Suprapubic skin (tissue), 4 donors: ENCODE measurements at regions not wholly inside any gene's neighbourhood (a gene's known extent, or its start where the extent isn't known, plus 50 kb on each side); places are given as distances from the start of the nearest gene placed in this dataset.

ENCODE experiments used
- DNase-seq, 2 donors: peaks; one replicate each; pipeline ENCODE4 v3.0.0-alpha.2; 2019; ENCODE audit warnings: low spot score in 2 of 2
- H3K27ac ChIP-seq: fragments of 200-600 bp; sonication (generic); one replicate; pipeline ENCODE4 v1.5.1; 2019
- H3K27me3 ChIP-seq: fragments of 200-600 bp; sonication (generic); one replicate; pipeline ENCODE4 v1.5.1; 2019
- H3K36me3 ChIP-seq: fragments of 200-600 bp; sonication (generic); one replicate; pipeline ENCODE4 v1.5.1; 2019
- H3K4me1 ChIP-seq: fragments of 200-600 bp; sonication (generic); one replicate; pipeline ENCODE4 v1.5.1; 2019
- H3K4me3 ChIP-seq: fragments of 200-600 bp; sonication (generic); one replicate; pipeline ENCODE4 v1.5.1; 2019; ENCODE audit warnings: mild to moderate bottlenecking
- H3K9me3 ChIP-seq: fragments of 200-600 bp; sonication (generic); one replicate; pipeline ENCODE4 v1.5.1; 2019
- EP300 ChIP-seq: sonication (generic); formaldehyde crosslinking; IDR thresholded peaks from one replicate; pipeline ENCODE4 v1.6.1; 2017; ENCODE audit warnings: antibody characterized with exemption
- POLR2A ChIP-seq, 2 donors: fragments of 450-650 bp; IDR thresholded peaks; one replicate each; pipeline ENCODE4 v1.6.1; 2017; ENCODE audit warnings: antibody characterized with exemption in 2 of 2, mild to moderate bottlenecking in 2 of 2, moderate library complexity in 2 of 2
- POLR2AphosphoS5 ChIP-seq, 3 donors: sonication (generic); formaldehyde crosslinking; IDR thresholded peaks; one replicate each; pipeline ENCODE4 v1.6.1; 2017; ENCODE audit warnings: antibody characterized with exemption in 3 of 3
- WGBS: methylation state at CpG from one replicate; pipeline ENCODE4 v1.1.5; 2018; 5-methylcytosine and 5-hydroxymethylcytosine counted together
- TF ChIP-seq, protein P1 (sequence below), 2 donors: fragments of 200-600 bp in 1 of 2; fragments of 450-650 bp in 1 of 2; sonication (generic) in 1 of 2; IDR thresholded peaks; one replicate each; pipeline ENCODE4 v1.5.1; 2016 to 2019; ENCODE audit warnings: antibody characterized with exemption in 2 of 2, mild to moderate bottlenecking in 1 of 2, moderate library complexity in 1 of 2

DNA sequence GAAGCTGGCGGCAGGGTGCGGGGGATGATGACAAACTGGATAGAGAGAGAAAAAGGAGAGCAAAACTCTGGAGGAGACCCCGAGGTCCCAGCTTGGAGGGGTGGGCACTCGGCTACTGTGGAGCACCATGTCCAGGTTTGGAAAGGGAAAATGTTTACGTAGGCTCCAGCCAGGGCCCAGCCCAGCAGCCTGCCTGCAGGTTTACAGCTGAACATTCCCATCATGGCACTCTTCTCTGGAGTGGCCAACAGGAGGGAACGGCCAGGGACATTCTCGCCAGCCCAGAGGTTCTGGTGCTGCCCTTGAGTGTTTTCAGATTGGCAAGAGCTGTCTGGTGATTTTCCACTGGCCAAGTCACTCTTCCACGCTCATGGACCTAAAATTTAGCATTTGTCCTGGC, 262.9 kb upstream of the TCF4 start:
- no peaks in the 10 kb centered on the region for H3K4me1 ChIP-seq
- WGBS, result 92% methylated on average over 8 of the region's 8 CpGs
- no peak overlapping the region for H3K27ac ChIP-seq
- TF ChIP-seq POLR2A (IDR thresholded peaks at IDR 0.05), result no peak
- TF ChIP-seq, protein P1, sequence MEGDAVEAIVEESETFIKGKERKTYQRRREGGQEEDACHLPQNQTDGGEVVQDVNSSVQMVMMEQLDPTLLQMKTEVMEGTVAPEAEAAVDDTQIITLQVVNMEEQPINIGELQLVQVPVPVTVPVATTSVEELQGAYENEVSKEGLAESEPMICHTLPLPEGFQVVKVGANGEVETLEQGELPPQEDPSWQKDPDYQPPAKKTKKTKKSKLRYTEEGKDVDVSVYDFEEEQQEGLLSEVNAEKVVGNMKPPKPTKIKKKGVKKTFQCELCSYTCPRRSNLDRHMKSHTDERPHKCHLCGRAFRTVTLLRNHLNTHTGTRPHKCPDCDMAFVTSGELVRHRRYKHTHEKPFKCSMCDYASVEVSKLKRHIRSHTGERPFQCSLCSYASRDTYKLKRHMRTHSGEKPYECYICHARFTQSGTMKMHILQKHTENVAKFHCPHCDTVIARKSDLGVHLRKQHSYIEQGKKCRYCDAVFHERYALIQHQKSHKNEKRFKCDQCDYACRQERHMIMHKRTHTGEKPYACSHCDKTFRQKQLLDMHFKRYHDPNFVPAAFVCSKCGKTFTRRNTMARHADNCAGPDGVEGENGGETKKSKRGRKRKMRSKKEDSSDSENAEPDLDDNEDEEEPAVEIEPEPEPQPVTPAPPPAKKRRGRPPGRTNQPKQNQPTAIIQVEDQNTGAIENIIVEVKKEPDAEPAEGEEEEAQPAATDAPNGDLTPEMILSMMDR (IDR thresholded peaks at IDR 0.05), result no peak
- no peak for TF ChIP-seq POLR2AphosphoS5 (IDR thresholded peaks at IDR 0.05)
- no peak for TF ChIP-seq EP300
- no peaks in the 10 kb centered on the region for H3K36me3 ChIP-seq
- H3K4me3 ChIP-seq, result no peak overlapping the region
- H3K27me3 ChIP-seq, result no peaks in the 10 kb centered on the region
- no peak for DNase-seq
- H3K9me3 ChIP-seq, result no peaks in the 10 kb centered on the region

DNA sequence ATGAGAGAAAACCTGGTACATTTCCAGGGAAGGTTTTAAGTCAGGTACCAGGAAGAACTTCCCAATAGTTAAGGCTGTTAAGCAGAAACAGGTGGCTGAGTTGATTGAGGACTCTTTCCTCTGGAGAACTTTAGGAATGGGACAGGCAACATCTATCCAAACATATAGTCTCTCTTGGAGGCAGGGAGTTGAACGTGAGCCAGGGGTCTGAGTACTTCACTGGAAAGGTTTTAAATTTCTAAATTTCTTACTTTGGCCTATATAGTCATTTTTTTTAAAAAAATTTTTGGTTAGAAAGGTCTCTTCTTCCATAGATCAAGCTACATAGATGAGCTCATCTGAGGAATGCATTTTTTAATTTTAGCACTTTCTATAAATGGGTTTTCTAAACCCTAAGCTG, 261.4 kb upstream of the TCF4 start:
- Histone ChIP-seq H3K27me3 (no peaks in the 10 kb centered on the region), H3K36me3 (no peaks in the 10 kb centered on the region), H3K4me1 (no peaks in the 10 kb centered on the region), H3K4me3 (no peak overlapping the region), H3K27ac (no peak overlapping the region), H3K9me3 (no peaks in the 10 kb centered on the region)
- TF ChIP-seq POLR2A (IDR thresholded peaks at IDR 0.05) (no peak), EP300 (no peak), POLR2AphosphoS5 (IDR thresholded peaks at IDR 0.05) (no peak)
- TF ChIP-seq, protein P1 (IDR thresholded peaks at IDR 0.05), result no peak
- no peak for DNase-seq
- WGBS, result 82% methylated on average over 1 of the region's 1 CpG

DNA sequence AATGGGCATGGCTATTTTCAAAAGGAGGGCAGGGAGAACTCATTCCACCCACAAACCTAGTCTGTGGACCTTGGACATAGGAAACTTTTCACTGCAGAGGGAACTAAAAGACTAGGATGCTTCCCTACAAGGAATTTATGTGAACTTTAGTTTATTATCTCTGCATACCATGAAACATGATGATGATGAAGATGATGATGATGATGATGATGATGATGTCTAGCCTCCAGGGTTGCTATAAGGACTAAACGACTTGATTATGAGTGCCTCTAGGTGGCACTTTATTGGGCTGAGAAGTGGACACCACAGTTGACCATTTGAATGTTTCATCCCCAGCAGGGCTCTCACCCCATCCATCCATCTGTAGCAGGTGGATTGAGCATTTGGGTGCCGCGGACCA, 260.0 kb upstream of the TCF4 start:
- Histone ChIP-seq H3K9me3 (no peaks in the 10 kb centered on the region), H3K27ac (no peak overlapping the region), H3K4me1 (no peaks in the 10 kb centered on the region), H3K27me3 (no peaks in the 10 kb centered on the region), H3K4me3 (no peak overlapping the region), H3K36me3 (no peaks in the 10 kb centered on the region)
- DNase-seq, result no peak
- 94% methylated on average over 3 of the region's 3 CpGs for WGBS
- TF ChIP-seq POLR2A (IDR thresholded peaks at IDR 0.05) (no peak), EP300 (no peak), POLR2AphosphoS5 (IDR thresholded peaks at IDR 0.05) (no peak)
- TF ChIP-seq, protein P1 (IDR thresholded peaks at IDR 0.05), result no peak

GRCh38 chr18:55845221-55845620, 257.2 kb upstream of the TCF4 start:
- H3K9me3 ChIP-seq, result peaks cover 4% of the 10 kb centered on the region
- no peaks in the 10 kb centered on the region for H3K36me3 ChIP-seq
- TF ChIP-seq, protein P1 (IDR thresholded peaks at IDR 0.05), result no peak
- no peak for TF ChIP-seq EP300
- TF ChIP-seq POLR2AphosphoS5 (IDR thresholded peaks at IDR 0.05), result no peak
- TF ChIP-seq POLR2A (IDR thresholded peaks at IDR 0.05), result no peak
- 73% methylated on average over 4 of the region's 4 CpGs for WGBS
- no peaks in the 10 kb centered on the region for H3K4me1 ChIP-seq
- no peaks in the 10 kb centered on the region for H3K27me3 ChIP-seq
- no peak for DNase-seq
- no peak overlapping the region for H3K4me3 ChIP-seq
- H3K27ac ChIP-seq, result no peak overlapping the region

DNA sequence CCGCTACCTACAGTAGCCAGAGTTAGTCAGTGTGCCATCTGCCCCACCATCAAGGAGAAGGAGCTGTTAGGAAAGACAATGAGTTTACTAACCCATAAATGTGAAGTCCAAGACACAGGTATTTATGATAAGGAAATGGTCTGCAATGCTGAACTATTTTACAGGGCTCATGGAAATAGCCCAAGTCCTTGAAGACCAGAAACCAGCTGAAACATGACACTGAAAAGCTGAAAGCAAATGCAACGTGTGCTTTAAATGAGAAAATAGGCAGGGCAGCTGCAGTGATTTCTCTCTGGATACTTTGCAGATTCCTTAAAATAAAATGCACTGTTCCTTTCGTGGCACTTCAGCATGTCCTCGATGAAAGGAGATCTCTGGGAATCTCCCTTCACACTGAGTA, 256.4 kb upstream of the TCF4 start:
- no peaks in the 10 kb centered on the region for H3K27me3 ChIP-seq
- H3K36me3 ChIP-seq, result no peaks in the 10 kb centered on the region
- H3K4me3 ChIP-seq, result no peak overlapping the region
- H3K9me3 ChIP-seq, result peaks cover 4% of the 10 kb centered on the region
- no peaks in the 10 kb centered on the region for H3K4me1 ChIP-seq
- WGBS, result 57% methylated on average over 4 of the region's 4 CpGs
- no peak overlapping the region for H3K27ac ChIP-seq
- TF ChIP-seq, protein P1 (IDR thresholded peaks at IDR 0.05), result no peak
- TF ChIP-seq POLR2A (IDR thresholded peaks at IDR 0.05), result no peak
- TF ChIP-seq EP300, result no peak
- no peak for TF ChIP-seq POLR2AphosphoS5 (IDR thresholded peaks at IDR 0.05)
- DNase-seq, result no peak
